BJ (cell line): ENCODE measurements at regions not wholly inside any gene's neighbourhood (a gene's known extent, or its start where the extent isn't known, plus 50 kb on each side); places are given as distances from the start of the nearest gene placed in this dataset.

ENCODE experiments used
- CTCF ChIA-PET: fragments of 350-600 bp; formaldehyde crosslinking; extraction: SDS; loops from one replicate; lab custom pipeline; 2021; ENCODE audit warnings: antibody characterized with exemption, inconsistent platforms; lab: Yijun Ruan, JAX
- POLR2A ChIA-PET: fragments of 300-600 bp; sonication (Branson Sonifier 250); formaldehyde crosslinking; extraction: SDS; loops from one replicate; lab custom pipeline; 2021; ENCODE audit warnings: antibody characterized with exemption; lab: Charles Lee
- DNase-seq: peaks from one replicate; pipeline ENCODE4 v3.0.0-alpha.2; 2011; ENCODE audit warnings: low read depth
- H3K27me3 ChIP-seq: 2 replicates; pipeline ENCODE4 v1.6.0; 2011; ENCODE audit warnings: low read length; ENCODE audit not compliant: control insufficient read depth, insufficient read depth
- H3K36me3 ChIP-seq: 2 replicates; pipeline ENCODE4 v1.5.1; 2011; ENCODE audit warnings: low read length; ENCODE audit not compliant: control insufficient read depth, insufficient read depth
- H3K4me3 ChIP-seq: 2 replicates; pipeline ENCODE4 v1.5.1; 2011; ENCODE audit warnings: low read depth, mild to moderate bottlenecking, control low read depth, low read length
- TF ChIP-seq, protein P1 (sequence below): IDR thresholded peaks from 2 replicates; pipeline ENCODE4 v1.5.1; 2011; ENCODE audit warnings: low read depth, mild to moderate bottlenecking, control low read depth, inconsistent platforms, low read length, moderate library complexity; ENCODE audit not compliant: insufficient read depth

DNA sequence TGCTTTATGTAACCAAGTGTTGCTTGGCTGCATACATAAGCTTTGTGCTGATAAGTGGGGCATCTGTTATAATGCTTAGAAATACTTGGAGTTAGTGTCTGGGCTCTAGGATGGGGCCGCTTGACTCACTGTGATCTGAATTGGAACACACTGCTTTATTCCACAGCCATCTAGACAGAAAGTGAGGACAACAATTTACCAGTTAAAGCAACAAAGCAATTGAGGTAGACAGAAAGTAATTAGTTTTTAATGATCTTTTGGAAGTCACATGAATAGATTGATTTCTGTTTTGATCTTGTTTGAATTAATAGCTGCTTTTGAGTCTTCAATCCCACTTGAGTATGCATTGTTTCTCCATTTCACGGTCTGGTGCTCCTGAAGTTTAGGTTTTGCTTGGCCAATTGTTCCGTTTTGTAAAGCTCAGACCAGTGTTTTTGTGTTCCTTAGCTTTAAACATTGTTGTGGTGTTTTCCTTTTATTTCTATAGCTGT is 157.5 kb downstream of the TRMT11 start:
- TF ChIP-seq, protein P1, sequence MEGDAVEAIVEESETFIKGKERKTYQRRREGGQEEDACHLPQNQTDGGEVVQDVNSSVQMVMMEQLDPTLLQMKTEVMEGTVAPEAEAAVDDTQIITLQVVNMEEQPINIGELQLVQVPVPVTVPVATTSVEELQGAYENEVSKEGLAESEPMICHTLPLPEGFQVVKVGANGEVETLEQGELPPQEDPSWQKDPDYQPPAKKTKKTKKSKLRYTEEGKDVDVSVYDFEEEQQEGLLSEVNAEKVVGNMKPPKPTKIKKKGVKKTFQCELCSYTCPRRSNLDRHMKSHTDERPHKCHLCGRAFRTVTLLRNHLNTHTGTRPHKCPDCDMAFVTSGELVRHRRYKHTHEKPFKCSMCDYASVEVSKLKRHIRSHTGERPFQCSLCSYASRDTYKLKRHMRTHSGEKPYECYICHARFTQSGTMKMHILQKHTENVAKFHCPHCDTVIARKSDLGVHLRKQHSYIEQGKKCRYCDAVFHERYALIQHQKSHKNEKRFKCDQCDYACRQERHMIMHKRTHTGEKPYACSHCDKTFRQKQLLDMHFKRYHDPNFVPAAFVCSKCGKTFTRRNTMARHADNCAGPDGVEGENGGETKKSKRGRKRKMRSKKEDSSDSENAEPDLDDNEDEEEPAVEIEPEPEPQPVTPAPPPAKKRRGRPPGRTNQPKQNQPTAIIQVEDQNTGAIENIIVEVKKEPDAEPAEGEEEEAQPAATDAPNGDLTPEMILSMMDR, result no peak
- H3K36me3 ChIP-seq, result no peaks in the 10 kb centered on the region
- CTCF ChIA-PET, result interaction anchor here (0.6 kb wide), 1 partner anchor 124 kb away, joined by 3 read pairs; no protein-coding TSS in a partner anchor
- POLR2A ChIA-PET, result no interaction called here
- no peak overlapping the region for H3K4me3 ChIP-seq
- no peaks in the 10 kb centered on the region for H3K27me3 ChIP-seq
- no peak for DNase-seq

DNA sequence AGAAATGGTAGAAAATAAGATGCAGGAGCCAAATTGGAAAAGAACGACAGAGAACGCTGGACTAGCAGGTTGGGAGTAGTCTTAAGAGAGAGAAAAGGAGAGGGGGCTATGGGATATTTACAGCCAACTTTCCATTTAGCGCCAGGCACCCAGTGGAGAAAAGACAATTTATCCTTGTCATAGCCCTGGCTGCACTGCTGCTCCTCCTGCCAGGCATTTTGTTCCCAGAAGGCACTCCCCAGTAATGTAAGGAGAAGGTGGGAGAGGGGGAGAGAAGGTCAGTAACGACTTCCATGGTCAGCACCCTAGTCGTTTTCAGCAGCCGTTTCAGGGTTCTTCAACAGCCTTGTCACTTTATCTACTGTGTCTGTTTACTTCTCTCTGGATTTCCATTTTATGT is 159.0 kb downstream of the TRMT11 start:
- ChIA-PET POLR2A (no interaction called here), CTCF (no interaction called here)
- TF ChIP-seq, protein P1, result no peak
- DNase-seq, result no peak
- H3K27me3 ChIP-seq, result no peaks in the 10 kb centered on the region
- H3K4me3 ChIP-seq, result no peak overlapping the region
- H3K36me3 ChIP-seq, result no peaks in the 10 kb centered on the region

DNA sequence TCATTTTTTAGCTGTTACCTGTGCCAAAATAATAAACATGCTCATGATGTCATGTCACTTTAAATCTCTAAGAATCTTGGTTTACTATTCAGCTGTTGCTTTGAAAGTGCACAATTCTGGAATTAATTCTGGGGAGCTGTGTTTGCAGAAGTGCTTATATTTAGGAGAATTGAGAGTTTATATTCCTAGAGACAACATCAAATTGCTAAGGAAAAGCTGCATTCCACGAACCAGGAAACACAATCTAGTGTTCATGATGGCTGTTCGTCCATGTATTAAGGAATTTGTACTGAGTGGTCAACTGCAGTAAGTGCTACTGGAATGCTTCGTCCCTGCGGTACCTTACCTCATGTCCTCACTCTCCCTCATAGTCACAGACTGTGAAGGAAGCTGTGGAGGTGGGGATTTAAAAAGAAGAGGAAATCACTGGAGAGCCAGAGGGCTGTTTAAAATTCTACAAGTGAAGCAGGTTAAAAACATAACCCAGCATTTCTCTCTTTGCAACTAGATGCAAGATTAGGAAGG is 161.0 kb downstream of the TRMT11 start:
- DNase-seq, result no peak
- CTCF ChIA-PET, result no interaction called here
- POLR2A ChIA-PET, result no interaction called here

DNA sequence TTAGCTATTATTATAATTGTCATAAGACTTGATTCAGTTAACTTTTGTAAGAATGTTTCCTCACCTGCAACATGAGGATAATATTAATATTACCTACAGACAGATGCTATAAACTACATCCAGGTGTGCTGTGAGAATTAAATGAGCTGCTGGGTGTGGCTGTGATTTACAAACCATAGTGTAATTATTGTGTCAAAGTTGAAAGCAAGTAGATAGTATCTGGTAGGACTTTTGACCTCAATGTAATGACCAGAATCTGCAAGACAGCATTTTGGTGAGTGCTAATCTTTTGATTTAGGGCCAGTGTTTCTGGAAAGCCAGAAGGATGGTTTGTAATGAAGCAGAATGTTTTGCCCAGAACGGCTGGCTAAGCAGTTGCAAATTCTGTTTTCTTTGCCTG is 162.5 kb downstream of the TRMT11 start:
- TF ChIP-seq, protein P1, result no peak
- Histone ChIP-seq H3K27me3 (no peaks in the 10 kb centered on the region), H3K4me3 (no peak overlapping the region), H3K36me3 (no peaks in the 10 kb centered on the region)
- ChIA-PET CTCF (interaction anchor here (1.5 kb wide), 1 partner anchor 24 kb away, joined by 3 read pairs; no protein-coding TSS in a partner anchor), POLR2A (no interaction called here)
- no peak for DNase-seq

More for the DNA sequence above, 161.0 kb downstream of the TRMT11 start:
- no peak overlapping the region for H3K4me3 ChIP-seq
- TF ChIP-seq, protein P1, result no peak
- H3K36me3 ChIP-seq, result no peaks in the 10 kb centered on the region
- no peaks in the 10 kb centered on the region for H3K27me3 ChIP-seq

DNA sequence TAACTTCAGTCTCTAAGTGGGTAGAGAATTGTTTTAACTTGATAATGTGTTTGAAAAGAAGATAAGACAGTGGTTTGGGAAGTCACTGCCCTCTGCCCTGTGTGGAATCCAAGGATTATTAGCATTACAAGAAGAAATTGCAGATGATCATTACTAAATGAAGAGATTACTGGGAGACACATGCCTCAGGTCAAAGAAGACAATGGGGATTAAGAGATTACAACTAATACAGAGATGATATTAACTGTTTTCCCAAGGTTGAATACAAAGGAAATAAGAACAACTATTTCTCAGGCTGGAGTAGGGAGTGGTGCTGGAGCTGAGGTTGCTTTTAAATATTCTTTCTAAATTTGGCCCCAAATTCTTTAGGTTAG is 166.0 kb downstream of the TRMT11 start:
- ChIA-PET CTCF (no interaction called here), POLR2A (no interaction called here)
- Histone ChIP-seq H3K36me3 (no peaks in the 10 kb centered on the region), H3K4me3 (no peak overlapping the region), H3K27me3 (no peaks in the 10 kb centered on the region)
- no peak for DNase-seq
- TF ChIP-seq, protein P1, result no peak
